GM13976 (cell line): ENCODE measurements at regions not wholly inside any gene's neighbourhood (a gene's known extent, or its start where the extent isn't known, plus 50 kb on each side); places are given as distances from the start of the nearest gene placed in this dataset.
"Not testable (repeated sequence)": the region's sequence is repeated elsewhere in the genome, so short reads cannot be mapped to it uniquely, and the experiment has no call there.

ENCODE experiments used
- DNase-seq: peaks from one replicate; pipeline ENCODE4 v3.0.0; 2012; ENCODE audit warnings: low spot score
- in situ Hi-C: fragments of 300-500 bp; cut with MboI; formaldehyde crosslinking; loops from one replicate; pipeline ENCODE4 v1.12.0; 2022; ENCODE audit warnings: low sequenced_read_pairs, mixed read lengths, inconsistent platforms; ENCODE audit not compliant: unreplicated experiment
- TF ChIP-seq, protein P1 (sequence below): IDR thresholded peaks from 2 replicates; pipeline ENCODE4 v1.5.1; 2012; ENCODE audit warnings: borderline replicate concordance, mild to moderate bottlenecking; ENCODE audit not compliant: insufficient read depth; ENCODE audit errors: extremely low read depth, missing control alignments, control extremely low read depth

DNA sequence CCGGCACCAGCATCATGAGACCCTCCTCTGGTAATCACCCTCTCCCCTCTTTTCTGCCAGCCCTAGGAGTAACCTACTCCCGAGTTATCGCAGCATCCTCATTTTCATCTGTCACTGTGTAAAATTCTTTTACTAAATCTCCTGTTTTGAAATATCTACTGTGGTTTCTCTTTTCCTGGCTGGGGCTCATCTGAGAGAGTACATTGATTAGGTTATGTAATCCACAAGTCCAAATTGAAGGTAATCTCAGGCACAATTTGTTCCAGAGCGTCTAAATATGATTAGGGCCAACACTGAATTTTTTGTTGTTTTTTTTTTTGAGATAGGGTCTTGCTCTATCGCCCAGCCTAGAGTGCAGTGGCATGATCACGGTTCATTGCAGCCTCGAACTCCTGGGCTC, 142.4 kb downstream of the SMIM20 start:
- TF ChIP-seq, protein P1, sequence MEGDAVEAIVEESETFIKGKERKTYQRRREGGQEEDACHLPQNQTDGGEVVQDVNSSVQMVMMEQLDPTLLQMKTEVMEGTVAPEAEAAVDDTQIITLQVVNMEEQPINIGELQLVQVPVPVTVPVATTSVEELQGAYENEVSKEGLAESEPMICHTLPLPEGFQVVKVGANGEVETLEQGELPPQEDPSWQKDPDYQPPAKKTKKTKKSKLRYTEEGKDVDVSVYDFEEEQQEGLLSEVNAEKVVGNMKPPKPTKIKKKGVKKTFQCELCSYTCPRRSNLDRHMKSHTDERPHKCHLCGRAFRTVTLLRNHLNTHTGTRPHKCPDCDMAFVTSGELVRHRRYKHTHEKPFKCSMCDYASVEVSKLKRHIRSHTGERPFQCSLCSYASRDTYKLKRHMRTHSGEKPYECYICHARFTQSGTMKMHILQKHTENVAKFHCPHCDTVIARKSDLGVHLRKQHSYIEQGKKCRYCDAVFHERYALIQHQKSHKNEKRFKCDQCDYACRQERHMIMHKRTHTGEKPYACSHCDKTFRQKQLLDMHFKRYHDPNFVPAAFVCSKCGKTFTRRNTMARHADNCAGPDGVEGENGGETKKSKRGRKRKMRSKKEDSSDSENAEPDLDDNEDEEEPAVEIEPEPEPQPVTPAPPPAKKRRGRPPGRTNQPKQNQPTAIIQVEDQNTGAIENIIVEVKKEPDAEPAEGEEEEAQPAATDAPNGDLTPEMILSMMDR, result no peak
- no peak for DNase-seq
- in situ Hi-C loops, result loop anchor here (25.0 kb wide), 1 partner anchor 956 kb away; no protein-coding TSS in a partner anchor

DNA sequence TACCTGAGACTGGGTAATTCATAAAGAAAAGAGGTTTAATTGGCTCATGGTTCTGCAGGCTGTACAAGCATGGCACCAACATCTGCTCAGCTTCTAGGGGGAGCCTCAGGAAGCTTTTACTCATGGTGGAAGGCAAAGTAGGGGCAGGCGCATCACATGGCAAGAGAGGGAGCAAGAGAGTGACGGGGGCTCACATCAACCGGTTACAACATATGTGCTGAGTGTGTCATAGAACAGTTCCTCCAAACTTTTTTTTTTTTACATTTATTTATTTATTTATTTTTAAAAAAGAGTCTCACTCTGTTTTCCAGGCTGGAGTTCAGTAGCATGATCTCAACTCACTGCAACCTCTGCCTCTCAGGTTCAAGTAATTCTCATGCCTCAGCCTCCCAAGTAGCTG, 143.8 kb downstream of the SMIM20 start:
- in situ Hi-C loops, result loop anchor here (25.0 kb wide), 1 partner anchor 954 kb away; no protein-coding TSS in a partner anchor
- not testable (repeated sequence) for DNase-seq

DNA sequence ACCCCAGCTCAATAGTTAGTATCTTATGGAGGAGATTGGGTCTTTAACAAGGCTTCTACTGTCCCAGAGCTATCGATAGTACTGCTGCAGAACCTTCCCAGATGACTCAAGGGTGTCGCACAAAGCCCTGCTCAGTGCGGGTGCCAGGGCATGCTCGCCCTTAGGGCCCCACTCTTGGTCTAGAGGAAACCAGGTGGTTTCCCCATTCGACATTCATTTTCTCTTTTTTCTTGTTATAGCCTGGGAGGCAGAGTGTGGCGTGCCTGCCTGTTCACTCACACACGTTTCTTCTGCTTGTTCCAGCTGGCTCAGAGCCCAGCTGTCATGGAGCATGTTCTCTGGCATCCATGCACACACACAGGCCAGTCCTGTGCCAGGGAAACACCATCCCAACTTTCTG, 144.5 kb downstream of the SMIM20 start:
- in situ Hi-C loops, result loop anchor here (25.0 kb wide), 1 partner anchor 954 kb away; no protein-coding TSS in a partner anchor
- TF ChIP-seq, protein P1, result no peak

DNA sequence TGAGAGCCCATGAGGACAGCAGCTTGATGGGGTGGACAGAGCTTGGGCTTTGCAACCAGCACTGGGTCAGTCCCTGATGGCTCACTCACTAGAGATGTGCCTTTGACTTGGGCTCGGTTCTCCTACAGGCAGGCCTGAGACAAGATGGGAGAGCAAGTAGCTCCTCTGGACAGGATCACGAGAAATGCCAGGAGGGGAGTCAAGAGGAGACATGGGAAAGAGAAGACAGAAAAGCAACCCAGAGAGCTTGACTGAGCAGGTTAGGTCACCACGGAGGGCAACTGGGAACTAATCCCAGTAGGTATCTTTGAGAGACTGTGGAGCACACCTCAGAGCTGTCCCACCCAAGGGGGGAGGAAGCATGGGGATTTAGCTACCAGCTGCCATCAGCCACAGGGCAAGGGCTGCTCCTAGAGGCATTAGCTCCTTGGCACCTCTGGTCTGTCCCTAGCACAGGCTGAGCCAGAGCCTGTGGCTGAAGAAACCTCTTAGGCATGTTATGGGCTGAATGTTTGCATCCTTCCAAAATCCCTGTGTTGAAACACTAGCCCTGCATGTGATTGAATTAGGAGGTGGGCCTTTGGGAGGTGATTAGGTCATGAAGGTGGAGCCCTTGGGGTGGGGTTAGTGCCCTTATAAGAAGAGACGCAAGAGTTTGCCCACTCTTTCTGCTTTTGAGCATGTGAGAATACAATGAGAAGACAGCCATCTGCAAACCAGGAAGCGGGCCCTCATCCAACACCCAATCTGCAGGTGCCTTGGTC, 145.6 kb downstream of the SMIM20 start:
- TF ChIP-seq, protein P1, result no peak
- DNase-seq, result no peak
- in situ Hi-C loops, result loop anchor here (25.0 kb wide), 1 partner anchor 953 kb away; no protein-coding TSS in a partner anchor

More for the DNA sequence above, 144.5 kb downstream of the SMIM20 start:
- no peak for DNase-seq

DNA sequence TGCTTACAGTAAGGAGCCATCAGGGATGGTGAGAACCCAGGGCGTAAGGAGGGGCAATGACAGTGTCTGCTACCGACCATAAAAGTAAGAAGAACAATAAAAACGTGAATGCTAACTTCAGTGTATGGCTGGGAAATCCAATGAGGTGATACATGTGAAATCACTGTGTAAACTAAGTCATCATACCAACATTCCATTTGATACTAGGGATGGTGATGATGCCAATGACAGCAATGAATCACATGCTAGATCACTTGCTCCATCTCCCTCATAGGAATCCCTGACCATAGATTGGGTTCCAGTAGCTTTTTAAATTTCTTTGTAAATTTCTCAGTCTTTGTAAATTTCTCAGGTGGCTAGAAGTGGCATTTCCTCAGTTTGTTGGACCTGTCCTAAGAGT, 146.3 kb downstream of the SMIM20 start:
- in situ Hi-C loops, result loop anchor here (25.0 kb wide), 1 partner anchor 952 kb away; no protein-coding TSS in a partner anchor
- TF ChIP-seq, protein P1, result no peak
- no peak for DNase-seq

DNA sequence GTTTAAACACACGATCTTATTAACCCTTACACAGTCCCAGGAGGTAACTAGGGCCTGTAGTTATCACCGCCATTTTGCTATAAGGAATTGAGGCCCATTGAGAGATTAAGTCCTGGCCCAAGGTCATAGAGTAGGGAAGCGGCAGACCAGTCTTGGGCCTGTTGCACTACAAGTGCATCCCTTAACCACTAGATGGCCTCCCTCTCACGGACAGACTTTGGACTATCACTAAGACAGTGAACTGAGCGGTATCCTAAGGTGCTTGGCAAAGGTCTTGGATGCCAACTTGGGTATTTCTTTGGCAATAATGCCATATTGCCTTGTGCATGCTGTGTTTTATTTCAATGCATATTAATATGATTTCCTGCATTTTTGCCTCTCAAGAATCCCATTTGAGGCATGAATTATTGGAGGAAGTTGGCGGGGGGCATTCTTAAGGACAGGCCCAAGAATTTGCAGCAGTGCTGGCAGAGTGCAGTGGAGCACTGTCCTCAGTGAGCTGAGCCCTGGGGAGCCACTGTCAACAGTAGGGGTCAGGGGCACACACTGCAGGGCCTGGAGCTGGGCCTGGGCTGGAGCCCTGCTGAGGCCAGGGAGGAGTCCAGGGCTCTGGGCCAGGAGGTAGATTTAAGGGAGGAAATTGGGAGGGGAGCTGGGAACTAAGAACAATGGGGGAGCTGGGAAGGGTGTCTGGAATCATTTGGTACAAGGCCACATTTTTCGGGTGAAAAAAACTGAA, 147.4 kb downstream of the SMIM20 start:
- in situ Hi-C loops, result loop anchor here (25.0 kb wide), 1 partner anchor 951 kb away; no protein-coding TSS in a partner anchor

More for the DNA sequence above, 147.4 kb downstream of the SMIM20 start:
- TF ChIP-seq, protein P1, result peak; percentile 64
- DNase-seq, result peak; percentile 68
